SK-MEL-5 (cell line): ENCODE measurements at regions not wholly inside any gene's neighbourhood (a gene's known extent, or its start where the extent isn't known, plus 50 kb on each side); places are given as distances from the start of the nearest gene placed in this dataset.

Experiments used
- DNase-seq: peaks from one replicate; pipeline ENCODE4 v3.0.0-alpha.2; 2016; ENCODE audit warnings: low read depth, low spot score
- in situ Hi-C: cut with HindIII; loops from 2 replicates; pipeline ENCODE4 v1.10.0; 2016; ENCODE audit warnings: low sequenced_read_pairs, high pct_unique_total_duplicates, low pct_unique_long_range_greater_than_20kb

DNA sequence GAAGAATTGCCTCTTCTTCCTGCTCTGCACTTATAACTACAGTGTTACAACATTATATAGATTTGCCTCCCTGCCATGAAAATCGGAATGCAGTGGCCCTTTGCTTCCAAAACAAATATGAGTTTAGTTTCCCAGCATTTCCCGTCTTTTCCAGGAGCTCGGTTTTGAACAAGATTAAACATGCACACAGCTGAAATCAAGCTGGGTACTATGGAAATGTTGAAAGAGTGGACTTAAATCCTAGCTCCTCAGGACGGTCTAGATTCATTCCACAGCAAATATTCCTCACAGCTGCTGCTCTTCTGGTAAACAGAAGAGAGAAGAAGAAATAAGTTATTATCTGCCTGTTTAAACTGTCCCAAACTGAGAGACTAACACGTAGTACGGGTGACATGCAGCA is 161.4 kb downstream of the PIK3R1 start:
- in situ Hi-C loops = no loop called here

DNA sequence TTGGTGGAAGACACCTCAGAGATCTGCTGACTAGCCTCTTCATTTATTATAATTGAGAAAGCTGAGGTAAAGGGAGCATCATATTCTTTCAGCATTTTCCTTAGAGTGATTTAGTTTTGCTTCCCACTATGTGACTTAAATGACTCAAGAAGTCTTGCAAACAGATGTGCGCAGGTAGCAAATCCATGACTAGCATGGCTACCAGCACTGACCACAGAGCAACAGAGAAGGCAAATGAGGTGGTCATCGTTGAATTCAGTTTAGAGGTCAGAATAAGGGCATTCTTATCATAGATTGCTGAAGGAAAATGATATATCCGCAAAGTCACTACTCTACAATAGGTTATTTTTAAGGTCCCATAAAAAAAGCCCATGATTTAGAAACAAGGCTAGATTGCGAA is 162.2 kb downstream of the PIK3R1 start:
- DNase-seq = no peak
- in situ Hi-C loops = no loop called here

More for the DNA sequence above, 161.4 kb downstream of the PIK3R1 start:
- no peak for DNase-seq

- in situ Hi-C loops = no loop called here
- no peak for DNase-seq
Observed at GRCh38 chr5:68378204-68378820, 162.8 kb downstream of the PIK3R1 start.

GRCh38 chr5:68379275-68380036 is 163.9 kb downstream of the PIK3R1 start:
- DNase-seq = no peak
- in situ Hi-C loops = no loop called here

DNA sequence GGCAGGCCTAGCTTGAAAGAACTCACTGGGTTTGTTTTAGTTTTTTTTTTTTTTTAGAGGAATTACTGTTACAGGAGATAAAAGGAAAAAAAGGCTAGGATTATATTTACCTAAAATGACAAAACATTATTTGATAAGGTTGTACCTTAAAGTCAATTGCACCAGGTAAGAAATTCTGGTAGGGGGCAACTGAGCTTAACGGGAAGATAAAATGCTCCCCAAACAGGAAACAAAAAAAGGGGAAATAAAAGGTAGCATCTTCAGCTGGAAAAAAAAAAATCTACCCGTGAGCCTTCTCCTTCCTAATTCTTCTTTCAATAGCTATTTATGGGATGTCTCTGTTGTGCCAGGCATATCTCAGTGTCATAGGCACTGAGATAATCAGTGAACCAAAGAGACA is 164.5 kb downstream of the PIK3R1 start:
- DNase-seq = no peak
- in situ Hi-C loops = no loop called here

DNA sequence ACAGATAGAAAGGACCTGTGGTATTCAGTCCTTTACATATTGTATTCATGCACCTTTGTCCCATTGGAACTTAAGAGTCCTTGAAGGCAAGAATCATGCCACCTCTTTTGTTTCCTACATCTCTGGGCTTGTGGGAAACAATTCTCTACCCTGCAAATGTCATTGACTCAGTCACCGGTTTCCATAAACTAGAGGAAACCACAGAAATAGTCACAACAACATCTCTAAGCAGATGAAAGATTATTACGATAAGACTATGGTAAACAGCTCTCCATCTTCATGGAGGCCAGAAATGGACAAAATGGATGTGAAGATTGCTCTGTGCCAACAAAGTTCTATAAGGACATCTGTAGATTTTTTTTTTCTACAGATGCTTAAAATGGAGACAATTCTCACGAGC is 165.5 kb downstream of the PIK3R1 start:
- DNase-seq = no peak
- in situ Hi-C loops = no loop called here

GRCh38 chr5:68381909-68382308 is 166.4 kb downstream of the PIK3R1 start:
- DNase-seq = no peak
- in situ Hi-C loops = no loop called here

DNA sequence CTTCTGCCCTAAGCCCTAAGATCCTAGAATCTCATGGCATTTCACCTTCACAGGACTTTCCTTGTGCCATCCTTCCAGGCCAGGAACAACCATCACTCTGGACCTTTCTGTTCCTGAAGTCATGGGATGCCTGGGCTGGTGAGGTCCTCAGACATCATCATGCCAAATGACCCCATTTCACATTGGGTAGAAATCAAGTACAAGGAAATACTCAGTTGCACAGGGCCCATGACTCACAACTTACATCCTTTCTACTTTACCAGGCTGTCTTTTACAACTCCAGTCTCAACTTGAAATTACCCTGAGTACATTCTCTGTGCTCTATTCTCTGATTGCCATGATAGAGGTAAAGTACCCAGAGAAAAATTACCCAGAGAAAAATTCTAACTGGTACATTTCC is 167.1 kb downstream of the PIK3R1 start:
- in situ Hi-C loops = no loop called here
- DNase-seq = no peak

GRCh38 chr5:68383888-68384310 is 168.3 kb downstream of the PIK3R1 start:
- no peak for DNase-seq
- in situ Hi-C loops = no loop called here

DNA sequence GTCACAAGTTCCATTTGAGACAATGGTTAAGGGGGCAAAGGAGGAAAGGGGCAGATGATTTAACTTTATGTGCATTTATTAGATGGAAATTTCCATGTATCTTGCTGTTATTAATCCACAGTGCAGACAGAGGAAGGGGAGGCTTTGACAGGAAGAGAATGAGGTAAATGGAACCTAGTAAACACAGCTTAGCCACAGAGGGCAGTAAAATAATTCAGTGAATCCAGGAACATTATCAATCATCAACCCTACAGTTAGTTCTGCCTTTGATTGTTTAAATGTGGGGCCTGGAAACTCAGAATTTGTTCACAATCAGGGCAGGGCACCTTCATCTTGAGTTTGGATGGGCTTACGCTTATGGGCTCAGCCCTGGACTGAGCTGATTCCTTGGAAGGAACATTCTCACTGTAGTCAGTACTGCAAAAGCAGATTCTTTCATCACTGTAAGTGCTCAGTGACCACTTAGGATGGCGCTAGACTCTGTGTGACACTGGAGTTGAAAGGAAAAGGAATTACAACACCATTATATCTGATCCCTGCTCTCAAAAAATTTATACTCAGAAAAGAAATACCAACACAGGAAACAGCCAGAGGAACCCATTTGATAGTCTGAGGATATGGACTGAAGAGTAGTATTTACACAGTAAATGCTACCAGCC is 169.5 kb downstream of the PIK3R1 start:
- DNase-seq = no peak
- in situ Hi-C loops = no loop called here

GRCh38 chr5:68385936-68386335 is 170.4 kb downstream of the PIK3R1 start:
- in situ Hi-C loops = no loop called here
- no peak for DNase-seq

DNA sequence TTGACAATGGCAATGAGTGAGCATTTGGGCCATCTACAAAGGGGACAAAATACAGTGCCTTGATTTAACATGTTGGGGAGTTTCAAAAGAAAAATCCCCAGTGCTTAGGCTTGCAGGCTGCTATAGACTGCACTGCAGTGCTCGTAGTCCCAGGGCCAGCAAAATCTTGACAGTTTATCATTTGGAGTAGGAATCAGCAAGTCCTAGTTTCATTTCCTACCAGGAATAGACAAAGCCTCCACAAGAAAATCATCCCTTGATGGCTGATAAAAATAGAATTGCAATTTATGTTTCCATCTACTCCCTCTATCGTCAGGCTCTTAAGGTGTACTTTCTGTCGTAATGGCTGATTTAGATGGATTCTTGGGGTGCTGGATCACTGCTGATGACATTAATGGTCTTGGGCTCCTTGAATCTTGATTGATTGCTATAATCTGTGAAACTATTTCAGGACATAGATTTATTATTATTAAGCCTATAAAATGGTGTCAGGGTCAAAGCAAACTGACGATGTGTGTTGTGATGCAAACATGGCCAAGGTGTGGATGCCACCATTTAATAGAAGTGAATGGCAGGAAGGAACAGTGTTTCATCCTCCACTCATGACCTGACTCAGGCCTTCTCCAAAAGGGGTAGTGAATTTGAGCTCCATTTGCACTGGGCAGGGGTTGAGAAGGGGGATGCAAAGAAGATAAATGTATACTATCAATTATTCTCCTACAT is 171.7 kb downstream of the PIK3R1 start:
- no peak for DNase-seq
- in situ Hi-C loops = no loop called here

- DNase-seq = no peak
Observed at GRCh38 chr5:68389618-68390017, 174.1 kb downstream of the PIK3R1 start.

DNA sequence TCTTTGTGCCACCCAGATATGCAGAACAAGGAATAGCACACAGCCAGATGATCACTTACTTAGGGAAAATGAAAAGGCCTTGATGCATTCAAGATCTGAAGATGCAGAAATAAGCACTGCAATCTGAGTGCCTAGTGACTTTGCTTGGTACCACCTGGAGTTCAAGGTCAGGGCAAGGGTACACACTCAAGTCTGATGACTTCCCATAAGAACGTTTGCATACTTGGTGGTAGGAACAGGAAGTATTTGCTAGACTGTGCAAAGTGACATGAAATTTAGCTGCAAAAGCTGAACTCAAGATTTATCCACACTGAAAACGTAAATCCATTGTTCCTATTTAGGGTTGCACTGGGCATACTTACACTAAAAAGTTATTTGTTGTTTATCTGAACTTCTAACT is 177.1 kb downstream of the PIK3R1 start:
- no peak for DNase-seq
- in situ Hi-C loops = no loop called here

More at GRCh38 chr5:68389618-68390017, 174.1 kb downstream of the PIK3R1 start:
- in situ Hi-C loops = no loop called here

GRCh38 chr5:68395302-68395701 is 179.7 kb downstream of the PIK3R1 start:
- DNase-seq = no peak
- in situ Hi-C loops = no loop called here

DNA sequence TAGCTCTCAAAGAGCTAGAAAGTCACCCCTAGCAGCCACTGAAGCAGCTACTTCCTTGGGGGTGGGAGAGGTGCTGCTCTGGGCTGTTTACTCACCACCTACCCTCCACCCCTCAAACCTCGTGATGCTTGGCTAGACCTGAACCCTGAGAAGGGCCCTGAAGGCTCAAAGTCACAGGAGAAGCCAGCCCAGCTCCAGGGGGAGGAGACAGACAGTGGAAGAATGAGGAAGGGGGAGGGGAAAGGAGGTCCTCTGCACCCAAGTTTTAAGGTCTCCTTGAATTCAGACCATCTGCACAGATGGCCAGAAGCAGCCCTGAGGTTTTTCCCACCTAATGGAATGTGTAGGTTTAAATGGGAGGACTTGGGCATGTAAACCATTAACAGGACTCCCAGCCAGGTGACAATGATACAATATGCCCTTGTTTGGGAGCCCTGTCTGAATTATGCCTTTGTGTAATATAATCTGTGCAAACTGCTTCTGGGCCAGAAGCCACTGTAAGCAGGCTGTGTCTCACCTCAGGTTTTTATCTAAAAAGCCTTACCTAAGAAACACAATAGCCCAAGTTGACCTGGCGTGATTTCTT is 180.5 kb downstream of the PIK3R1 start:
- DNase-seq = peak; percentile 15
- in situ Hi-C loops = no loop called here

DNA sequence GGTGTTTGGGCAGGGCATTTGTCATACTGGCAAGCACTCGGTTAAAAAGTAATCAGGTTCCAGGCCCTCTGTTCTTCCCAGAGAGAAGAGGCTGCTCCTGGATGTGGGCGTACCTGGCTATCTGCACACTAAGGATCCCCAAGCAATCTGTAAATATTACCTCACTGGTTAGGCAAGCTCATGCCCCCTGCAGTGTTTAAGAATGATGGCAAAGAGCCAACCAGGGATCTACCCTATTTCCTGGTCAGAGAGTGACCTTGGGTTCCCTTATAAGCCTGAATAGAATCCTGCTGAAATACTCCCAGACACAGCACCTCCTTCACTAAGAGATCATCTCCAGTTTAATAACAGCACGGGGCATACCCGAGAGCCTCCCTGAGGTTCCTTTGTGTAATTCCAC is 181.2 kb downstream of the PIK3R1 start:
- in situ Hi-C loops = no loop called here

More for the DNA sequence above, 181.2 kb downstream of the PIK3R1 start:
- no peak for DNase-seq
